22Rv1 (cell line): ENCODE measurements at regions not wholly inside any gene's neighbourhood (a gene's known extent, or its start where the extent isn't known, plus 50 kb on each side); places are given as distances from the start of the nearest gene placed in this dataset.
"Not testable (repeated sequence)": the region's sequence is repeated elsewhere in the genome, so short reads cannot be mapped to it uniquely, and the experiment has no call there.

Source experiments
- H3K27ac ChIP-seq: fragments of 450-650 bp; 2 replicates; pipeline ENCODE4 v1.5.1; 2017
- CTCF ChIP-seq: fragments of 450-650 bp; IDR thresholded peaks from 2 replicates; pipeline ENCODE4 v1.5.1; 2017; ENCODE audit warnings: mild to moderate bottlenecking
- ZFX ChIP-seq: fragments of 450-650 bp; IDR thresholded peaks from 2 replicates; pipeline ENCODE4 v1.6.1; 2017; ENCODE audit warnings: antibody characterized with exemption, borderline replicate concordance

- H3K27ac ChIP-seq, result no peak overlapping the region
- no peak for TF ChIP-seq CTCF
These were observed 1481.5 kb downstream of the OTOL1 start for GRCh38 chr3:162978136-162978535.

- no peak overlapping the region for H3K27ac ChIP-seq
- TF ChIP-seq ZFX (no peak), CTCF (no peak)
These were observed 1488.1 kb downstream of the OTOL1 start for GRCh38 chr3:162984746-162985145.

GRCh38 chr3:162987085-162987794 lies 1490.6 kb downstream of the OTOL1 start:
- not testable (repeated sequence) for H3K27ac ChIP-seq

- no peak overlapping the region for H3K27ac ChIP-seq
- TF ChIP-seq CTCF, result no peak
- no peak for TF ChIP-seq ZFX
These were observed 1496.1 kb downstream of the OTOL1 start for GRCh38 chr3:162992741-162993140.

GRCh38 chr3:162994165-162994564 lies 1497.6 kb downstream of the OTOL1 start:
- TF ChIP-seq ZFX (no peak), CTCF (no peak)
- H3K27ac ChIP-seq, result no peak overlapping the region

GRCh38 chr3:162996368-162996767 lies 1499.8 kb downstream of the OTOL1 start:
- no peak overlapping the region for H3K27ac ChIP-seq
- no peak for TF ChIP-seq CTCF
- no peak for TF ChIP-seq ZFX

- no peak overlapping the region for H3K27ac ChIP-seq
- TF ChIP-seq CTCF, result no peak
- no peak for TF ChIP-seq ZFX
These were observed 1501.6 kb downstream of the OTOL1 start for GRCh38 chr3:162998205-162998604.

GRCh38 chr3:163011596-163011995 lies 1515.0 kb downstream of the OTOL1 start:
- H3K27ac ChIP-seq, result no peak overlapping the region
- TF ChIP-seq CTCF (no peak), ZFX (no peak)
